GM12872 (cell line): ENCODE measurements at regions not wholly inside any gene's neighbourhood (a gene's known extent, or its start where the extent isn't known, plus 50 kb on each side); places are given as distances from the start of the nearest gene placed in this dataset.

Experiments
- CTCF ChIP-seq: IDR thresholded peaks from 3 replicates; pipeline ENCODE4 v1.5.1; 2011; ENCODE audit warnings: low read depth, mild to moderate bottlenecking, low read length, moderate library complexity; ENCODE audit not compliant: insufficient read depth

- no peak for TF ChIP-seq CTCF
Measured at GRCh38 chr6:133631421-133631820, 257.5 kb upstream of the TCF21 start.

- no peak for TF ChIP-seq CTCF
Measured at GRCh38 chr6:133632206-133632605, 256.7 kb upstream of the TCF21 start.

- TF ChIP-seq CTCF, result no peak
Measured at GRCh38 chr6:133632906-133633305, 256.0 kb upstream of the TCF21 start.

GRCh38 chr6:133634474-133634873 is 254.4 kb upstream of the TCF21 start:
- TF ChIP-seq CTCF, result no peak

GRCh38 chr6:133635447-133635846 is 253.5 kb upstream of the TCF21 start:
- TF ChIP-seq CTCF, result no peak

GRCh38 chr6:133637436-133637835 is 251.5 kb upstream of the TCF21 start:
- TF ChIP-seq CTCF, result no peak

GRCh38 chr6:133637874-133638273 is 251.0 kb upstream of the TCF21 start:
- no peak for TF ChIP-seq CTCF

GRCh38 chr6:133641104-133641503 is 247.8 kb upstream of the TCF21 start:
- no peak for TF ChIP-seq CTCF
